ENCODE measurements at regions not wholly inside any gene's neighbourhood (a gene's known extent, or its start where the extent isn't known, plus 50 kb on each side); places are given as distances from the start of the nearest gene placed in this dataset.

GRCh38 chr5:75823811-75824210 lies 106.6 kb upstream of the POC5 start:
- in situ Hi-C loops (cut with MboI) = no loop called here
- no peak for ATAC-seq
- no TSS peak for BruUV-seq (replicated peaks)
- 100% methylated on average over 1 of the region's 1 CpG for WGBS (ENCODE audit: insufficient coverage, insufficient replicate concordance, low lambda C conversion rate, missing lambda C conversion rate)
- SMC1A ChIA-PET (ENCODE audit: uncharacterized antibody, unreplicated experiment) = interaction anchor here (0.8 kb wide), 1 partner anchor 11 kb away, joined by 3 read pairs; no protein-coding TSS in a partner anchor
- H3K9me3 ChIP-seq (replicated peaks; ENCODE audit: control insufficient read depth, insufficient read depth, low read length) = no peaks in the 10 kb centered on the region
- peaks cover 6% of the 10 kb centered on the region; the same call in 1 of the 2 replicates for H3K4me1 ChIP-seq (ENCODE audit: control insufficient read depth, insufficient read depth, low read length)
- no peaks in the 10 kb centered on the region for H4K20me1 ChIP-seq (ENCODE audit: control insufficient read depth, insufficient read depth)
- no peaks in the 10 kb centered on the region for H3K27me3 ChIP-seq (replicated peaks in 1 of 2; ENCODE audit: control insufficient read depth in 2 of 2, insufficient read depth in 2 of 2, low read length in 1 of 2)
- H3K27ac ChIP-seq (ENCODE audit: control insufficient read depth, insufficient read depth) = no peak overlapping the region
- H3K4me2 ChIP-seq (ENCODE audit: control insufficient read depth, insufficient read depth) = no peak overlapping the region
- TF ChIP-seq SMAD5 (IDR thresholded peaks at IDR 0.05; ENCODE audit: low read depth) (no peak), MTA3 (IDR thresholded peaks at IDR 0.05; ENCODE audit: borderline replicate concordance, low read length) (no peak), LARP7 (IDR thresholded peaks at IDR 0.05) (no peak), SPI1 (IDR thresholded peaks at IDR 0.05; ENCODE audit: borderline replicate concordance, insufficient read depth, low read depth, low read length) (peak; percentile 44; the same call in 1 of the 2 replicates), BHLHE40 (IDR thresholded peaks at IDR 0.05; ENCODE audit: borderline replicate concordance in 1 of 2, low read depth in 2 of 2, low read length in 1 of 2) (no peak), TCF12 (IDR thresholded peaks at IDR 0.05; ENCODE audit: low read depth, low read length) (no peak), CEBPZ (IDR thresholded peaks at IDR 0.05; ENCODE audit: low read depth, low read length) (no peak)
- RAD21 ChIA-PET (ENCODE audit: unreplicated experiment) = no interaction called here
- FAIRE-seq = no peak
- no peak for DNase-seq (ENCODE audit: low read depth, low spot score)
- H3K79me2 ChIP-seq (ENCODE audit: control insufficient read depth, insufficient read depth, low read length) = no peaks in the 10 kb centered on the region
- POLR2A ChIA-PET = no interaction called here
- no peak overlapping the region for H2AFZ ChIP-seq (ENCODE audit: control insufficient read depth, low read depth, low read length)
- CTCF ChIA-PET = no interaction called here
- H3K36me3 ChIP-seq (ENCODE audit: control insufficient read depth in 2 of 2, insufficient read depth in 2 of 2, low read length in 1 of 2) = no peaks in the 10 kb centered on the region
- no peak overlapping the region for H3K9ac ChIP-seq (ENCODE audit: control insufficient read depth, insufficient read depth, low read length)
- no peak overlapping the region for H3K4me3 ChIP-seq
- intact Hi-C loops (cut with micrococcal nuclease; ENCODE audit: unreplicated experiment) = no loop called here
